ENCODE measurements at regions not wholly inside any gene's neighbourhood (a gene's known extent, or its start where the extent isn't known, plus 50 kb on each side); places are given as distances from the start of the nearest gene placed in this dataset.
"Not testable (repeated sequence)": the region's sequence is repeated elsewhere in the genome, so short reads cannot be mapped to it uniquely, and the experiment has no call there.

DNA sequence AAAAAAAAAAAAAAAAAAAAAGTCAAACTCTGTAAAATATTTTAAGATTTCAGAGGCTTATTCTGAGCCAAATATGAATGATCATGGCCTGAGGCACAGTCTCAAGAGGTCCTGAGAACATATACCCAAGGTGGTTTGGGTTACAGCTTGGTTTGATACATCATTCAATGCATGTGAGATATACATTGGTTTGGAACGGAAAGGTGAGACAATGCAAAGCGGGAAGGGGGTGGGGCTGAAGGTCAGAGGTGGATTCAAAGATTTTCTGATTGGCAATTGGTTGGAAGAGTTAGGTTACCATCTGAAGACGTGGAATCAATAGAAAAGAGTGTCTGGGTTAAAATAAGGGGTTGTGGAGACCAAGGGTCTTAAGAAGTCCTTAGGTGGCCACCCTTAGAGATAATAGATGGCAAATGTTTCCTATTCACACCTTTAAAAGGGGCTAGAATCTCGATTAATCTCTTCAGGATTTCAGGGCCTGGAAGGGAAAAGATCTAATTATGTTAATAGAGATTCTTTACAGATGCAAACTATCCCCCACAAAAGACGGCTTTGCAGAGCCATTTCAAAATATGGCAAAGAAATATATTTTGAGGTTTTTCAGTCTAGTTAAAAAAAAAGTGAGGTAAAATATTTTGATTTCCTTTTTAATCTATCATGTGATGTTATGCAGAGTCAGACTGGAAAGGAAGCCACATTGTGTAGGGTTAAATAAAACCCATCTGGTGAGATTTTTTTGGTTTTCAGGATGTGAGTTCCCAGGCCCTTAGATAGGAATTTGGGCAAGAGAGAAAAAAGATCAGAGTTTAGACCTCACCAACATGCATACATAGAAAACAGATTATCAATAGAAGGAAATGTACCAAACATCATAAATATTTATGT lies 173.8 kb upstream of the CNOT2 start:
- intact Hi-C loops (cut with micrococcal nuclease), result no loop called here

DNA sequence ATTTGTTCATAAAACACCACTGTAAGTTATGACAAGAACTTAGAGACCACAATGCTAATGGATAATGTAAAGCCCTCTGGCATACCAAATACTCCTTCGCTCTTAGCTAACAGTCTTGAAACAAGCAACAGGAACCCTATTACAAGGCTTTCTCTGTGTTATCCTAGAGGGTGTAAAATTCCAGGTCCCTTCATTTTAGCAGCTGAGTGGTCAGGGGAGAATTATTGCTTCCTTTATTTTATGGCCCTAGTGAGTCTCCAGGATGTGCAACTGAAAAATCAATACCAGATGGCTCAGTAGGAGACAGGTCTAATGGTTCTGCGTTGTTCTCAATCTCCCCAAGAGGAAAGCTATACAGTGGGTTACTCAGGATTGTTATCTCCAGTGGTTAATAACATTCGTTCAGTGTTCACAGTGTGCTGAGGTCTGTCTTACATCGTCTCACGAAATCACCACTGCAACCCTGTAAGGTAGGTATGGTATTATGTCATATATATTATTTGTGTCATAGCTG lies 172.7 kb upstream of the CNOT2 start:
- intact Hi-C loops (cut with micrococcal nuclease), result no loop called here

GRCh38 chr12:70074510-70074909 lies 168.7 kb upstream of the CNOT2 start:
- intact Hi-C loops (cut with micrococcal nuclease), result no loop called here

GRCh38 chr12:70077441-70077840 lies 165.8 kb upstream of the CNOT2 start:
- intact Hi-C loops (cut with micrococcal nuclease), result no loop called here

DNA sequence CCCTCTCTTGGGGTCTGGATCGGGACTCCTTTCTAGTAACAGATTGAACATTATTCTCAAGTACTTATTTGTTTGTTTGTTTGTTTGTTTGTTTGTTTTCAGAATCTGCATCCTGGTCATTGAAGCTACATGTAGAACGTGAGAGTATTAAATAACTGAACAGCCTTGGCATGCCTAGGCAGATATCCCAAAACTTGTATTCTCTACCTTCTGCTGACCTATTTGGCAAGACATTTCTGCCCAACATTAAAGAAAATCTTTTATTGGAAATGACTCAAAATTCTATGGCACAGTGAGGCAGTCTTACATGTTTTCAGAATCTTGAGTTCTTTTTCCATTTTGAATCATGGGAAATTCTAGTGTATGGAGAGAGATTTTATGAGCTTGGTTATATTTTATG lies 165.1 kb upstream of the CNOT2 start:
- intact Hi-C loops (cut with micrococcal nuclease), result no loop called here

GRCh38 chr12:70080566-70080965 lies 162.7 kb upstream of the CNOT2 start:
- intact Hi-C loops (cut with micrococcal nuclease), result no loop called here

GRCh38 chr12:70082997-70083676 lies 160.1 kb upstream of the CNOT2 start:
- intact Hi-C loops (cut with micrococcal nuclease), result no loop called here

GRCh38 chr12:70083677-70084020 lies 159.6 kb upstream of the CNOT2 start:
- intact Hi-C loops (cut with micrococcal nuclease), result no loop called here

DNA sequence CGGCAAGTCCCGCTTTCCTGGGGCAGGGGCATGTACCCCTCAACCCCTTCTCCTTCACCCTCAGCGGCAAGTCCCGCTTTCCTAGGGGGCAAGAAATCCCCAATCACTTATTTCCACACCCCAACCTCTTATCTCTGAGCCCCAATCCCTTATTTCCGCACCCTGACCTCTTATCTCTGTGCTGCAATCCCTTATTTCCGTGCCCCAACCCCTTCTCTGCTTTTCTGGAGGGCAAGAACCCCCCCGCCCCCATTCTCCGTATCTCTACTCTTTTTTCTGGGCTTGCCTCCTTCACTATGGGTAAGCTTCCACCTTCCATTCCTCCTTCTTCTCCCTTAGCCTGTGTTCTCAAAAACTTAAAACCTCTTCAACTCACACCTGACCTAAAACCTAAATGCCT lies 156.9 kb upstream of the CNOT2 start:
- intact Hi-C loops (cut with micrococcal nuclease), result not testable (repeated sequence)

- intact Hi-C loops (cut with micrococcal nuclease), result no loop called here
Measured at GRCh38 chr12:70091021-70091521, 152.2 kb upstream of the CNOT2 start.

GRCh38 chr12:70094467-70094866 lies 148.8 kb upstream of the CNOT2 start:
- intact Hi-C loops (cut with micrococcal nuclease), result no loop called here

GRCh38 chr12:70096759-70097410 lies 146.3 kb upstream of the CNOT2 start:
- intact Hi-C loops (cut with micrococcal nuclease), result no loop called here

GRCh38 chr12:70101064-70101463 lies 142.2 kb upstream of the CNOT2 start:
- intact Hi-C loops (cut with micrococcal nuclease), result no loop called here

GRCh38 chr12:70106347-70106746 lies 136.9 kb upstream of the CNOT2 start:
- intact Hi-C loops (cut with micrococcal nuclease), result no loop called here

DNA sequence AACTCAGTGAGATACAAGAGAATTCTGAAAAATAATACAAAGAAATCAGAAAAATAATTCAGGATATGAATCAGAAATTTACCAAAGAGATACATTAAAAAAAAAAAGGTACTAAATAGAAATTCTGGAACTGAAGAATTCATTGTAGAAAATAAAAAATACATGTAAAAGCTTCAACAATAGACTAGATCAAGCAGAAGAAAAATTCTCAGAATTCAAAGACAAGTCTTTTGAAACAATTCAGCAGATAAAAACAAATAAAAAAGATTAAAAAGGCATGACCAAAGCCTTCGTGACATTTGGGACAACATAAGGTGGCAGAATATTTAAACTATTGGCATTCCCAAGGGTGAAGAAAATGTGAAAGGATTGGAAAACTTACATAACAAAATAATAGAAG lies 133.1 kb upstream of the CNOT2 start:
- intact Hi-C loops (cut with micrococcal nuclease), result no loop called here

DNA sequence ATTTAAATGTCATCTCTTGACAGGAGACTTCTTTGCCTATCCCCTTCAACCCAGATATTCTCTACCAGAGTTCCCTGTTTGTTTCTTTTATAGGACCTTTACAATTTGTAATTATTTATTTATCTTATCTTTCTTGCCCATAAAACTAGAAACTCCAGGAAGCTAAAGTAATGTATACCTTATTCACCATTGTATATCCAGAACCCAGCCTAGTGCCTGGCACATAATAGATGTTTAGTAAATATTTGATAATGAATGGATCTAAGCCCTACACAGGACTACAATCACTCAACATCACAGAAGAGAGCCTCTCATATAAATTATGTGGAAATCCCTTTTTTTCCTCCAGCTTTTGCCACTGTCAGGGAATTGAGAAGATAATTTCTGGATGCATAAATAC lies 125.6 kb upstream of the CNOT2 start:
- intact Hi-C loops (cut with micrococcal nuclease), result no loop called here

- intact Hi-C loops (cut with micrococcal nuclease), result no loop called here
Measured at GRCh38 chr12:70120970-70121369, 122.3 kb upstream of the CNOT2 start.

- intact Hi-C loops (cut with micrococcal nuclease), result no loop called here
Measured at GRCh38 chr12:70121562-70121961, 121.7 kb upstream of the CNOT2 start.

DNA sequence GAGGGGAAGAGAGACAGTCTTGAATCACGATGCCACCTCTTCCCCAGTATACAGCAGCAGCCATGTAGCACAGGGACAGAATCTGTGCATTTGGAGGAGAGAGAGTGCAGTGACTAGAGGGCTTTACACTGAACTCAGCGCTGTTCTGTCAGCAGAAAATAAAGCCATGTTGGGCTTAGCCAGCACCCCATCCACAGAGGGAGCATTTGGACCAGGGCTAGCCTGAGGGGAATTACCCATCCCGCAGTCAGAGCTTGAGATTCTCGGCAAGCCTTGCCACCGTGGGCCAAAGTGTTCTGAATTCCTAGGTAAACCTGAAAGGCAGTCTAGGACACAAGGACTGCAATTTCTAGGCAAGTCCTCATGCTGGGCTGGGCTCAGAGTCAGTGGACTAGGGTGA lies 120.4 kb upstream of the CNOT2 start:
- intact Hi-C loops (cut with micrococcal nuclease), result no loop called here

GRCh38 chr12:70149013-70149412 lies 94.2 kb upstream of the CNOT2 start:
- intact Hi-C loops (cut with micrococcal nuclease), result no loop called here

- intact Hi-C loops (cut with micrococcal nuclease), result no loop called here
Measured at GRCh38 chr12:70149665-70150064, 93.6 kb upstream of the CNOT2 start.

- intact Hi-C loops (cut with micrococcal nuclease), result no loop called here
Measured at GRCh38 chr12:70150230-70150629, 93.0 kb upstream of the CNOT2 start.
